ENCODE measurements at regions not wholly inside any gene's neighbourhood (a gene's known extent, or its start where the extent isn't known, plus 50 kb on each side); places are given as distances from the start of the nearest gene placed in this dataset.
"Not testable (repeated sequence)": the region's sequence is repeated elsewhere in the genome, so short reads cannot be mapped to it uniquely, and the experiment has no call there.

DNA sequence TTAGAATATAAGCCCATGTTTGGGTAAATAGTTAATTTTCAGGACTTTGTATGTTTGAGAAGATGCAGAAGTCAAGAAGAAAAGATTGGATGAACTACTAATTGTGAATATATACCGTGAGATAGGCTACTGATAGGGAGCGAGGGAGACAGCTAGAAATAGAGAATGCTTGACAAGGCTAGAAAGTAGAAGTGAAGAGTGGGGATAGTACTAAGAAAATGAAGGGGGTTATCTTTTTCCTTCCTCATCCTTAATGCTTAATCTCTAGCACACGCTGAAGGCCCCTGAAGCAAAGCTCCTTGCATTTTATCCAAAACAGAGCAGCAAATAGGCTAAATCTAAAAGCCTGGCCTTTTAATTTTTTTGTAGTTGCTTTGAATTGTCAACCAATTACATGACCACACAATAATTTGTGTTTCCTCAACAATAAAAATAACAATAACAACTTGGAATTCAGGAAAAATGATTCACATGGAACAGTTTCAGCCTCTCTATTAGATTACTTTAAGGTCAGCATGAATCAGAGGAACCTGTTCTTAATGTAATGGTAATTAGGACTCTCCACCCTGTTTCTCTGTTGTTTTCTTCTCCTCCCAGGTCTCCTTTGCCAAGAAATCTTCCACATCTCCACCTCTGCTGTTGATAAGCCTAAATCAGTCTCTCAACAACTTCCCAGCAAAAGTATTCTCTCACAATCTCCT lies 1071.3 kb upstream of the ZEB2 start:
- DNase-seq (ENCODE audit: low spot score), result no peak

DNA sequence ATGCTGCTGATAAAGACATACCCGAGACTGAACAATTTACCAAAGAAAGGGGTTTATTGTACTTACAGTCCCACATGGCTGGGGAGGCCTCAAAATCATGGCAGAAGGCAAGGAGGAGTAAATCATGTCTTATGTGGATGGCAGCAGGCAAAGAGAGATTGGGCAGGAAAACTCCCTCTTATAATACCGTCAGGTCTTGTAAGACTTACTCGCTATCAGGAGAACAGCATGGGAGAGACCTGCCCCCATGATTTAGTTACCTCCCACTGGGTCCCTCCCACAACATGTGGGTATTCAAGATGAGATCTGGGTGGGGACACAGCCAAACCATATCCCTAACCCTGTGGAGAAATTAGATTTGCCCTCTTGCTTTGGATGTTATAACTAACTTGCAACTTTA lies 1068.0 kb upstream of the ZEB2 start:
- DNase-seq (ENCODE audit: low spot score), result no peak

DNA sequence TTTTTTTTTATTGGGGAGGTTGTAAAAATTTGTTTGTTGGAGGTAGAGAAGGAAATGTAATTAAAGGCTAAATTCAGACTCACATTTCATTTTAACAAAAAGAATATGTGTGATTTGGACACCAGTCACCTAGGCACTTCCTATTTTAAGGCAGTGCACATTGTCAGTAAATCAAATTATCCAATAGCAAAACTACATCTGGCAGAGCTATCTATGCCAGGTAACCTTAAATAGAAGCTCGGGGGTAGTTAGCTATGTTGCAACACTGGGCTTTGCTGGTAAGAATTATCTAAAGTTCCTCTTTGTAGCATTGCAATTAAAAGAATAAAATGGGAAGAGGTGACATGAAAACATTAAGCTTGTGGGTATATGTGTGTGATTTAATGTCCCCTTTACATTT lies 1064.4 kb upstream of the ZEB2 start:
- no peak for DNase-seq (ENCODE audit: low spot score)

DNA sequence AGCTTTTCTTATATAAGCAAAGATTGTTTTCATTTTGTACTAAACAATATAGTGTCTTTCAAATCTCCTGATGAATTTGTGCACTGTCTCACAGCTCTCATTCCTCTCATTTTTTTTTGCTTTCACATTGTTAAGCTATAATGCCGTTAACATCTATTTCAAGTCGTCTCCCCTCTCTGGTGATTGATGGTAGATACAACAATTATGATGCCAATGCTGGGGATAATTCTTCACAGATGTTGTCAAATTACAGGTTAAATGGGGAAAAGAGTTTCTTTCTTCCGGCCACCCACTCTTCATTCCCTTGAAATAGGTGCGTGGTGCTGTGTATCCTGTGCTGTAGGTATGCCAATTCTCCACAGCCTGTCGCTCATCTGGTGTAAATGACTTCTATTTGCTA lies 1053.7 kb upstream of the ZEB2 start:
- DNase-seq (ENCODE audit: low spot score), result no peak

DNA sequence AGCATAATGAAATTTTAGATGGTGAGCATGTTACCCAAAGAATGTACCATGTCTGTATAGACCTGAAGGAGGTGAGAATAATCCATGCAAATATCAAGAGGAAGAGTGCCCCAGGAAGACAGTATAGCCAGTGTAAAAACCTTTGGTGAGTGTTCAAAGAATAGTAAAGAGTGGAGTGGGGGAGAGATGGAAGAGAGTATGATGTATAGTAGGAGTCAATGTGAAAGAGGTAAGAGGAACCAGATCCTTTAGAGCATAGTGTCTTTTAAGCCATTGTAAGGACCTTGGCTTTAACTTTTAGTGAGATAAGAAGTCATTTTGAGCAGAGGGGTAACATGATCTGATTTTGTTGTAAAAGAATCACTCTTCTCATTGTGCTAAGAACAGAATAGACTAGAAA lies 1052.3 kb upstream of the ZEB2 start:
- DNase-seq (ENCODE audit: low spot score), result no peak

DNA sequence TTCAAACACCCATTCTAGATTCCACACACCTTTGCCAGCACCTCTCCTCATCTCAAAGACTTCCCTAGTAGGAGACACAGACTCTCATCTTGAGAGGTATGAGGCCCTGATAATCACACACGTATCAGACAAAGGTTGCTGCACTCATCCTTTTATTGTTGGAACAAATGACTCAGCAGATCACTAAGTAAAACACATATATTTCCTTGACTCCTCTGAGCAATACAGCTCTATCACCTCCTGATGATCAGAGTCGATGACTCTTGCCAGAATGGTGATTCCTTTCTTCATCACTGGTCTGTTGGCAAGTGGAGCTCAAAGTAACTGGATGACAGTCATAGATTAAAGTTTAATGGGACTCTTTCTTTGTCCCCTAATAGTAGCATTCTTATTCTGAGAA lies 1049.2 kb upstream of the ZEB2 start:
- no peak for DNase-seq (ENCODE audit: low spot score)

DNA sequence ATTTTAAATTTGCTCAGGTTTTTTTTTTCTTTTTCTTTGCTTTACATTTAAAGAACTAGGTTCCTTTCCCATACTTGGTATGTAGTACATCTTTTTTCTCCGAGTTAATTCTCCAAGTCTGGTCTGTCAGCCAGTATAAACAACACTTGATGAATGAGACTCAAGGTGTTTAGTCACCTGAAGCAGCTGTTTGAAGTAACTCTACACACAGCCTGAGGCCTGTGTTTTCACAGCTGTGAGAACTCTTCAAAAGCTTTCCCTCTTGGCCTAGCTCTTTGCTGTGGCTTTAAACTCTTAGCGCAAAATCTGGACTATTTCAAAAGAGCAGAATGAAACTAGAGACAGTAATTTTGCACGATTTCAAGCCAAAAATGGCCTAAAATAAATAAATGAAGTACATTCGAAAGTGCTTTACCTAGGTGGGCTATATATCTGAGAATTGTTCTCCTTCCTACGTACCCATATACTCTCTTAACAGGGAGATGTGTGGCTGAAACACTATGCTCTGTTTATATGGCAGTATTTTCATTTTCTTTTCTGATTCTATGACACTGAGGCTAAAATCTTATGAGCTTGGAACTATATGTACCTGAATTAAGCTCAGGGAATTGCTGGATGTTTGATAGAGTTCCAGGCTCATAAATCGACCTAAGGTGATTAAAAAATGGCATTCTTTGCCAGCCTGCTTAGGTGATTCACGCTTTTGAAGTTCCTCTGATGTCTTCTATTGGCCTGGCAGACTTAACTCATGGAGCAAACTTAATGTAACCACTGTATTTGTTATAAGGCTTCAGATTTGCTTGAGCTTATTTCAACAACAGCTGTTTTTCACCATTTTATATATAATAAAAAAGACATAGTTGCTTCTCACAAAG lies 1044.1 kb upstream of the ZEB2 start:
- DNase-seq (ENCODE audit: low spot score), result no peak

DNA sequence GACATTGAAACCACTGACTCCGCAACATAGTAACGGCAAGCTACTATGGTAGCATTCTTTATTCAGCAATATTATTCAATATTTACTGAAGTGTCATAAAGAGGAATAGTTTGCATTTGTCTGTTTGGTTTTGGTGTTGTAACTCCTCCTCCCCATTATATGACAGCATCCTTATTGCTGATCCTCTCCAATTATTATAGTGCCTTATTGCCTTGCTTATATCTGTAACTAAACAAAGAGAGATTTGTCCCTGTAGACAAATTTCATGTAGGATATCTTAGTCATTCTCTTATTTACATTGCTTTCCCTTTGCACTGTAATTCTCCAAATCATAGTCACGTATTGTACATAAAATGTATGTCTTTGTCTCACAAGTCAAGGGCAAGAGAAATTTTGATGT lies 1041.2 kb upstream of the ZEB2 start:
- no peak for DNase-seq (ENCODE audit: low spot score)

DNA sequence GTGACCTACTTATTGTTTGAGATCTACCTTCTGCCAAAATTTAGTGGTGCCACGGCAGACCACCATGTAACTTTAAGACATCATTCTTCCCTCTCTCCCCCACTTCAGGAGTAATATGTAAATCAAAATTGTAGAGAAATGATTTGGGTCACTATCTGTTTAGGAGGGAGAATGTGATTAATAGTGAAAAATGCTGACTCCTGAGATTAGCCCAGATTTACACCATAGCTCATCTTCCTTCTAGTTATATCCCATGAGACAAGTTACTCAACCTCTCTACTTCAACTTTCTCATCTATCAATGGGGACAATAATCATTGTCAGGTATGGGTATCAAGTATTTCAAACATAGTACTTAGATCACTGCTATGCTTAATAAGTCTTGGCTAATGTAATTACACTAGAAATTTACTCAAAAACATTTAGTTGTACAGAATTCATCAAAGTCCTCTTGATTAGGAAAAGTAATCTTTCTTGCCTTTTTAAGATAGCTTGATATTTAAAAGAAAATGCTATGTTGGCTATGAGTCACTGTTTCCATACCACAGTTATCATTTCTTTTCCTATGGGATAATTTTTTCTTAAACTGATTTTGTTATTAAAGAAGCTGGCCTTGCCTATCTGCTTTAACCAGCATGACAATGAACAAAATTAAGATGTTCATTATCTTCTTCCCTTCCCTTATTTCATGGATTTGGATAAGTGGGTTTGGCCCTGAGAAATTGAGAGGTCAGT lies 1038.9 kb upstream of the ZEB2 start:
- DNase-seq (ENCODE audit: low spot score), result no peak

DNA sequence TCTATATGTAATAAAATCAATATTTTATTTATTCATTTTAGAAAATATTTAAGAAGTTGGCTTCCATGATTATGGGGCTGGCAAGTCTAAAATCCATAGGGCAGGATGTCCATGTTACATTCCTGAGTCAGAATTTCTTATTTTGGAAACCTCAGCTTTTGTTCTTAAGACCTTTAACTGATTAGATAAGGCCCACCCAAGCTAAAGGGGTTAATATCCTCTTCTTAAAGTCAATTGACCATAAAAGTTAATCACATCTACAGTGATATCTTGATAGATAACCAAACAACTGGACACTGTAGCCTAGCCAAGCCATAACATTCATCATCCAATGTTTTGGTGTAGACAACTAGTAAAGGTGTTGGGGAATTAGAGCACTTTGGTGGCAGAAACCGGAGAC lies 1035.4 kb upstream of the ZEB2 start:
- DNase-seq (ENCODE audit: low spot score), result no peak

DNA sequence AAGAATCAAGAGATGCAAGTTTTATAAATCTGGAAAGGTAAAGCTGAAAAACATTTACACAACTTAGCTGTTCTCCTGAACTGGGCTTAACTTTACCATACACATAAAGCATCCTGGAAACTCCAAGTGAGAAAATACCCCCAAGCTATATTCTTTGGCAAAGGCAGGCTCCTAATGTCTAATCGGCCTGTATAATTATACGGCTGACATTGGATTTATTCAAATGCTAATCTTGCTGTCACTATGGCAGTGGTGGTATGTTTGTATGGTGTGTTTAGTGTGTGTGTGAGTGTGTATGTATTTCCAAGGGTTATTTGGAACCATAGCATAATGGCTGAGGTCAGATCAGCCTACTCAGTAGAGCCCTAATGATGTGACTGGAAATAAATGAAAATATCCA lies 1031.8 kb upstream of the ZEB2 start:
- DNase-seq (ENCODE audit: low spot score), result no peak

DNA sequence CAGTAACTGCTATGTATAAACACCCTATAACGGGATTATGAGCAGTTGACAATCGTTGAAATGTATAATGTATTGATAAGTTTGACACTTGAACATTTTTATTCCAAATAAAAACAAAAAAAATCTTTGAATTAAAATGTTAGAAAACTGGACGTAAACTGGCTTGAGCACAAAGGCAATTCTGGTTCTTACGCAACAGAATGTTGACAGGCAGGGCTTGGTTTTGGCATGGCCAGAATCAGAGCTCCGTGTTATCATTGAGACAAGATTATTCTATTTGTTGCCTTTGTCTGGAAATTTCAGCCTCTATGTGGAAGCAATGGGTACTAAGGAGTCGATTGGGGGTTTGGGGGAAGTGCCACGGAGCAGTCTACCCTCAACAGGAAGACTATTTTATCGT lies 1028.6 kb upstream of the ZEB2 start:
- no peak for DNase-seq (ENCODE audit: low spot score)

DNA sequence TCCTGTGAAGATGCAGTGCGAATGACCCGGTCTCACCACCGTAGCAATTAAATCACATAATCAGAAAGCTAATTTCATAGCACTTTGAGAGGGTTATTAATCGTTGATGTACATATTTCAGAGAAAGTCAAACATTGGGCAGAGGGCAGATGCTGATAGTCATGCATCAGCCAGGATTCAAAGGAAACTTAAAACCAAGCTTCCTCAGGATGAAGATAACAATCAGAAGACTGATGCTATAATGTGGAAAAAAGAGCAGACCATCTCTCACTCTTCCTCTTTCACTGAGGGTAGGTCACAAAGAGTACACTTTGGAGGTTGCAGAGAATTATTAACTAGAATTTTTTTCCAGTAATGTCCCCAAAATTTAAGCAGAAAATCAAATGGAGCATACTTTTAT lies 1027.7 kb upstream of the ZEB2 start:
- no peak for DNase-seq (ENCODE audit: low spot score)

DNA sequence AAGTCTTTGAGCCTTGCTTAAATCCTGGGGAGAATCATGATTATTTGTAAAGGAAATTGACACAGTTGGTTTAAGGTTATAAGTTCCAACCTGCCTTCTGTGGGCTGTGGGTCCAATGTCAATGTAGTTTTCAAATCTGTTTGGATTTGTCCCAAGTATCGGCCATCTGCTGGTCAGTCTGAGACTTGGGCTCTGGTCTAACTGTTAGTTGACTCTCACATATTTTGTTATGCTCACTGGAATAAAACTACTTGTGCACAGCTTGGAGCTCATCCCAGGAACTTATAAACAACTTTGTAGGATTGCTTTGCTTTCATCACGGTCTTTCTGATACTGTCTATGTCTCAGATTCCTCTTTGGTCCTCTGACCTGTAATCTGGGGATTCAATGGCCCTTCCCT lies 1026.2 kb upstream of the ZEB2 start:
- no peak for DNase-seq (ENCODE audit: low spot score)

DNA sequence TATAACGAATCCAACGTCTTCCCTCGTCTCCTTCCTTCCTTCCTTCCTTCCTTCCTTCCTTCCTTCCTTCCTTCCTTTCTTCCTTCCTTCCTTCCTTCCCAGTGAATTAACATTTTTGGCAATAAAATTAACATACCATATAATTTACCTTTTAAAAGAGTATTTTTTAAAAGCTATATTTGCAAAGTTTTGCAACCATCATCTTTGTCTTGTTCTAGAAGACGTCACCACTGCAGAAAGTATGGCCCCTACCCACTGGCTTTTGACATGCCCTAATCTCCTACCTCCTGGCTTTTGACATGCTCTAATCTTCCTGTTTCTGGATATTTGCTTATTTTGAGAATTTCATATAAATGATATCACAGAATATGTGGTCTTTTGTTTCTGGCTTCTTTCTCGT lies 1023.9 kb upstream of the ZEB2 start:
- DNase-seq (ENCODE audit: low spot score), result no peak

DNA sequence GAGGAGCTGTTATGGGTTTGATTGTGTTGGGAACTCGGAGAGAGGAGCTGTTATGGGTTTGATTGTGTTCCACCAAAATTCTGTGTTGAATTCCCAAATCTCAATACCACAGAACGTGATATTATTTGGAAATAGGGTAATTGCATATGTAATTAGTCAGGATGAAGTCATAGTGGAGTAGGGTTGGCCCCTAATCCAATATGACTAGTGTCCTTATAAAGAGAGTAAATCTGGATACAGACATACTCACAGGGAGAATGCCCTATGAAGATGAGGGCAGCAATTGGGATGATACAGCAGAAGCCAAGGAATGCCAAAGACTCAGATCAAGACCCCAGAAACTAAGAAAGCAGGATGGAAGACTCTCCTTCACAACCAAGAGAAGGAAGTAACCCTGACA lies 1023.2 kb upstream of the ZEB2 start:
- no peak for DNase-seq (ENCODE audit: low spot score)

DNA sequence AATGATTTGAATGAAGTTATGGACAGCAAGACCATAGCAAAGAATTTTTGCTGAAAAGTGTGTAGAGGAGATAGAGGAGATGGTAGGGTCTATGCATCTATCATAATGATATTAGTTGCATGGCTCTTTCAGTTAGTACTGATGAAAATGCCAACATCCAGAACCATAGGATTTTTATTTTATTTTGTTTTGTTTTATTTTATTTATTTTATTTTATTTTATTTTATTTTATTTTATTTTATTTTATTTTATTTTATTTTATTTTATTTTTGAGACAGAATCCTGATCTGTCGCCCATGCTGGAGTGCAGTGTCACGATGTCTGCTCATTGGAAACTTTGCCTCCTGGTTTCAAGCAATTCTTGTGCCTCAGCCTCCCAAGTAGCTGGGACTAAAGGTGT lies 1021.1 kb upstream of the ZEB2 start:
- DNase-seq (ENCODE audit: low spot score), result no peak

DNA sequence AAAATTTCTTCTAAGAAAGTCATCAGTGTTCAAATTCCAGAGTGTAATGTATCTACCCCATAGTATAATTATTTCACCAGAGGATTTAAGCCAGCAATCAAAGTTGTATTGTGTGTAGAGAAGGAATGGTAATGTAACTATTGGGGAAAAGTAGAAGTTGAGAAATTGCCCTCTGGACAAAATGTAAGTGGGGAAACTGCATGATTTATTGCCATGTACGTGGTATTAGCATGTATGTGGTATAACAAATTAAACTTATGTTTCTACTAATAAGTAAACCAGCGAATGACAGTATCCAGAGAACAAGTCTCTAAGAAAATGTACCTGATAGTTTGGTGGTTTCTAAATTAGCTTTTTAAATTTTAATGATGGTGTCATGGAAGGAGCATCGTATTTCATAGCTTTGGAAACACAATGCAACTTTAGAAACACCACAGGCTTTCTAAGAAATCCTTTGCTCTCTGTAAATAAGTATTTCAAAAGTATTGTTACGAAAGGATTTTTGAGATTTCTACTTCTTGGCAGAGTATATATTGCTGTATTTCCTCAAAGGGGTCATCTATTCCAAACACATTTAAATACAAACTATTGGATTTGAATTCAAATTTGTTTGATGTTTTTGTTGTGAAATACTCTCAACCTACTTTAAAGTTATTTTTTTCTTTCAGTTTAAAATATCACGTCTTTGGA lies 1018.9 kb upstream of the ZEB2 start:
- DNase-seq (ENCODE audit: low spot score), result no peak

DNA sequence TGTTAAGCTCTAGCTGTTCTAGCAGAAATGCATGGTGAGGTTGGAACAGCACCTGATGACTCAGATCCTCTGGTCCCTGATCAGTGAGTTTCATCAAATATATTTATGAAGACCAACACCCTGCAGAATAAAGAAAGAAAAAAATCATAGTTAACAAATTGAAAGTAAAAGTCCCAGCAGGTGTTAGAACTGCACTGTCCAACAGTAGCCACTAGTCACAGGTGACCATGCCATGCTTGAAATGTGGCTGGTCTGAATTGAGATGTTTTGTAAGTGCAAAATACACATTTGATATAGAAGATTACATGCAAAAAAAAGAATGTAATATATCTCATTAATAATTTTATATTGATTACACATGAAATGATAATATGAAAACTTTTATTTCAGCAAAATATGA lies 1010.7 kb upstream of the ZEB2 start:
- DNase-seq (ENCODE audit: low spot score), result no peak

DNA sequence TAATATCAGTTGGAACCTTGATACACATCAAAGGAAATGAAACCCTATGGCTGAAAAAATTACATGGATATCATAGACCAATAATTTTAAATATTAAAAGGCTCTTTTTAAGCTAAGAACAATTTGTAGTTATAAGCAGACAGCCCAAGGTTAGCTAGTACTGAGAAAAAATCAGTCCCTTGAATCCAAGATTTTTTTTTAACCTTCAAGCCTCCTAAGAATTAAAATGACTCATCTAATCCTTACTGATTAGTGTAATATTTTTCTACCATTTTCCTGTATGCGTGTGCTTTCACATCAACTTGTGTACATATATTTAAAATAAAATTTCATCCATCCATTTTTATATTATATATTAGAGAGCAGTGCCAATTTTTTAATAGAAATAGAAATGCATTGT lies 1004.9 kb upstream of the ZEB2 start:
- DNase-seq (ENCODE audit: low spot score), result no peak

DNA sequence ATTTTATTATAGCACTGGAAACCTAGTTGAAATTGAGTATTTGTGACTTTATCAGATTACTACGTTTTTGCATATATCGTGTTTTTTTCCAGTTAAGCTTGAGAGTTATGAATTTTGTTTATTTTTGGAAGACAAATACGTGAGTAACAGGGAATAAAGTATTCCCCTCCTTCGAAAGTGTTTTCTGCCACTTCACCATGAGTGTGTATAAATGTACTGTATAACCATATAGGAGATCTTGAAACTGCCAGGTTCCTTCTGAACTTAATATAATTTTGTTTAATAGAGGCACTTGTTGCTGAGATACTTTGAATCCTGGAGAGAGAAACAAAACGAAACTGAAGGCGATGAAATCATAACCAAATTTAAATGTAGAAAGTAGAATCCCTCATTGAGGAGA lies 1004.4 kb upstream of the ZEB2 start:
- no peak for DNase-seq (ENCODE audit: low spot score)

DNA sequence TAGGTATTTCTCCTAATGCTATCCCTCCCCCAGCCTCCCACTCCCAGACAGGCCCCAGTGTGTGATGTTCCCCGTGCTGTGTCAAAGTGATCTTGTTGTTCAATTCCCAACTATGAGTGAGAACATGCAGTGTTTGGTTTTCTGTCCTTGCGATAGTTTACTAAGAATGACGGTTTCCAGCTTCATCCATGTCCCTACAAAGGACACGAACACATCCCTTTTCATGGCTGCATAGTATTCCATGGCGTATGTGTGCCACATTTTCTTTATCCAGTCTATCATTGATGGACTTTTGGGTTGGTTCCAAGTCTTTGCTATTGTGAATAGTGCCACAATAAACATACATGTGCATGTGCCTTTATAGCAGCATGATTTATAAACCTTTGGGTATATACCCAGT lies 999.3 kb upstream of the ZEB2 start:
- not testable (repeated sequence) for DNase-seq (ENCODE audit: low spot score)

DNA sequence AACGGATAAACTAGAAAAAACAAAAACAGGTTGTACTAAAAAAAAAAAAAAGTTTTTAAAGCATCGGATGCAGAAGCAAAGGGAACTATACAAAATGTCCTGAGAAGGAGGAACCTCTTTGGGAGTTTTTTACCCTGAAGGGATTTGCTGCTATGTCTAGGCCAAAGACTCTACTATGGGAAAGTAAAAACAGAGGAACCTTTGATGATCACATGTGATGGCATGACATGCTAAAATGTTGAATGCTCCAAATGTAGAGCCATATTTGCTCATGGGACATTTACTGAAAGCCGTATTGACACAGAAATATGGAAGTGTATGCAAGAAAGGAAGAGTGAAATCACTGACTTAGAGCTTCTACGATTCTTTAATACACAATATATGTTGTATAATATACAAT lies 992.0 kb upstream of the ZEB2 start:
- DNase-seq (ENCODE audit: low spot score), result no peak
